DND-41 (cell line): ENCODE measurements at regions not wholly inside any gene's neighbourhood (a gene's known extent, or its start where the extent isn't known, plus 50 kb on each side); places are given as distances from the start of the nearest gene placed in this dataset.

Source experiments
- ATAC-seq: fragments of 200-7000 bp; cut with Tn5 transposase; 3 replicates; pipeline ENCODE4 v1.9.1; 2021; ENCODE audit warnings: low read depth; ENCODE audit not compliant: insufficient read depth
- DNase-seq: peaks from one replicate; pipeline ENCODE4 v3.0.0-alpha.2; 2020
- H2AFZ ChIP-seq: 2 replicates; pipeline ENCODE4 v1.6.0; 2012; ENCODE audit warnings: low read depth, low read length
- H3K27ac ChIP-seq: 2 replicates; pipeline ENCODE4 v1.5.1; 2012; ENCODE audit warnings: low read length, inconsistent platforms
- H3K27me3 ChIP-seq: fragments of 200-600 bp; sonication (generic); 2 replicates; pipeline ENCODE4 v1.6.0; 2012; ENCODE audit warnings: low read length, mild to moderate bottlenecking, inconsistent platforms; ENCODE audit not compliant: insufficient read depth, poor library complexity
- H3K36me3 ChIP-seq: 2 replicates; pipeline ENCODE4 v1.5.1; 2012; ENCODE audit warnings: low read length, inconsistent platforms; ENCODE audit not compliant: insufficient read depth
- H3K4me1 ChIP-seq: 2 replicates; pipeline ENCODE4 v1.5.1; 2012; ENCODE audit warnings: mild to moderate bottlenecking, low read length; ENCODE audit not compliant: insufficient read depth
- H3K4me2 ChIP-seq: 2 replicates; pipeline ENCODE4 v1.6.0; 2012; ENCODE audit warnings: mild to moderate bottlenecking, moderate library complexity, low read length, inconsistent platforms; ENCODE audit not compliant: insufficient read depth
- H3K4me3 ChIP-seq, 2 experiments: fragments of 200-600 bp in 1 of 2; shearing (Covaris generic) in 1 of 2; 2 replicates each; pipeline ENCODE4 v1.5.1; 2012 to 2016; ENCODE audit warnings: inconsistent platforms in 2 of 2, low read length in 2 of 2, mild to moderate bottlenecking in 2 of 2, low read depth in 1 of 2, moderate library complexity in 1 of 2
- H3K79me2 ChIP-seq: 2 replicates; pipeline ENCODE4 v1.6.0; 2012; ENCODE audit warnings: low read length, inconsistent platforms; ENCODE audit not compliant: insufficient read depth
- H3K9ac ChIP-seq: 2 replicates; pipeline ENCODE4 v1.6.0; 2012; ENCODE audit warnings: low read depth, mild to moderate bottlenecking, inconsistent platforms, low read length, moderate library complexity
- H3K9me3 ChIP-seq: 2 replicates; pipeline ENCODE4 v1.5.1; 2012; ENCODE audit warnings: low read length, moderate library complexity, mild to moderate bottlenecking, inconsistent platforms; ENCODE audit not compliant: insufficient read depth, severe bottlenecking
- H4K20me1 ChIP-seq: 2 replicates; pipeline ENCODE4 v1.6.0; 2012; ENCODE audit warnings: low read length; ENCODE audit not compliant: insufficient read depth
- EZH2 ChIP-seq: IDR thresholded peaks from 3 replicates; pipeline ENCODE4 v1.6.1; 2012; ENCODE audit warnings: borderline replicate concordance, low read depth, mild to moderate bottlenecking, moderate library complexity, low read length, inconsistent platforms; ENCODE audit not compliant: severe bottlenecking
- TF ChIP-seq, protein P1 (sequence below): IDR thresholded peaks from 2 replicates; pipeline ENCODE4 v1.5.1; 2012; ENCODE audit warnings: borderline replicate concordance, low read length, moderate library complexity, mild to moderate bottlenecking; ENCODE audit not compliant: poor library complexity, severe bottlenecking; ENCODE audit errors: extremely low read depth

DNA sequence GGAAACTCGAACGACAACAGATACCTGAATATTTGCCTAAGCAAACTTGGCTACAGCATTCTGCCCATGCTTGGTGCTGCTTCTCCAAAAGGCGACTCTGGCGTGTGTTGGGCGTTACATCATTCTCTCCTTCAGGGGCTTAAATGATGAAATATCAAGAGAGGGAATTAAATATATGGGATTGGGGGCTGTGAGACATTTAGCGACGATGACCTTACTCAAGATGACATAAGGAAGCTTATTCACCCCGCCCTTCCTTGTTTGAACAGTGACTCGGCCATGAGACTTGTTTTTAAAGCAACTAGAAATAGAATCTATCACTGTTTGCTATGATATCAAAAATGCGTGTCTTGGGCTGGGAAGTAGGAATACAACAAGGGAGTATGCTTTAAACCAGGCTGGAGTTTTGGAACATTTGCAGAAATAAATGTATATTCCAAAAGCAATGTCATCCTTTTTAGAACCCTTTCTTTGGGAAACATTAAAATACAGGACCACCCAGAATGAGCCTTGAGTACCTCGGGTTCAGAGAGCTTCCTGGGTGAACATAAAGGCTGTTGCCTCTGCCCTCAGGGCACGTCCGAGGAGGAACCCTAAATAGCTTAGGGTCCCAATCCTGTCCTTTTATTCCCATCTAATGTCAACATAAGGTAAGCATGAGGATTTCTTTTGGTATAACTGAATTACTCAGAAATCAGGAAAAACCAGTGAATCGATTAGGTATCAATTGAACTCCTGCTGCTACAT lies 123.3 kb upstream of the SLC45A1 start:
- H3K9me3 ChIP-seq: no peaks in the 10 kb centered on the region
- H4K20me1 ChIP-seq: no peaks in the 10 kb centered on the region
- H3K4me2 ChIP-seq: no peak overlapping the region
- H3K27ac ChIP-seq: no peak overlapping the region
- ATAC-seq (no peak), DNase-seq (no peak)
- no peaks in the 10 kb centered on the region for H3K27me3 ChIP-seq
- no peaks in the 10 kb centered on the region for H3K79me2 ChIP-seq
- no peaks in the 10 kb centered on the region for H3K36me3 ChIP-seq
- no peaks in the 10 kb centered on the region for H3K4me1 ChIP-seq
- no peak overlapping the region for H3K9ac ChIP-seq
- H3K4me3 ChIP-seq: no peak overlapping the region
- H2AFZ ChIP-seq: no peak overlapping the region
- TF ChIP-seq, protein P1, sequence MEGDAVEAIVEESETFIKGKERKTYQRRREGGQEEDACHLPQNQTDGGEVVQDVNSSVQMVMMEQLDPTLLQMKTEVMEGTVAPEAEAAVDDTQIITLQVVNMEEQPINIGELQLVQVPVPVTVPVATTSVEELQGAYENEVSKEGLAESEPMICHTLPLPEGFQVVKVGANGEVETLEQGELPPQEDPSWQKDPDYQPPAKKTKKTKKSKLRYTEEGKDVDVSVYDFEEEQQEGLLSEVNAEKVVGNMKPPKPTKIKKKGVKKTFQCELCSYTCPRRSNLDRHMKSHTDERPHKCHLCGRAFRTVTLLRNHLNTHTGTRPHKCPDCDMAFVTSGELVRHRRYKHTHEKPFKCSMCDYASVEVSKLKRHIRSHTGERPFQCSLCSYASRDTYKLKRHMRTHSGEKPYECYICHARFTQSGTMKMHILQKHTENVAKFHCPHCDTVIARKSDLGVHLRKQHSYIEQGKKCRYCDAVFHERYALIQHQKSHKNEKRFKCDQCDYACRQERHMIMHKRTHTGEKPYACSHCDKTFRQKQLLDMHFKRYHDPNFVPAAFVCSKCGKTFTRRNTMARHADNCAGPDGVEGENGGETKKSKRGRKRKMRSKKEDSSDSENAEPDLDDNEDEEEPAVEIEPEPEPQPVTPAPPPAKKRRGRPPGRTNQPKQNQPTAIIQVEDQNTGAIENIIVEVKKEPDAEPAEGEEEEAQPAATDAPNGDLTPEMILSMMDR: no peak
- no peak for TF ChIP-seq EZH2

DNA sequence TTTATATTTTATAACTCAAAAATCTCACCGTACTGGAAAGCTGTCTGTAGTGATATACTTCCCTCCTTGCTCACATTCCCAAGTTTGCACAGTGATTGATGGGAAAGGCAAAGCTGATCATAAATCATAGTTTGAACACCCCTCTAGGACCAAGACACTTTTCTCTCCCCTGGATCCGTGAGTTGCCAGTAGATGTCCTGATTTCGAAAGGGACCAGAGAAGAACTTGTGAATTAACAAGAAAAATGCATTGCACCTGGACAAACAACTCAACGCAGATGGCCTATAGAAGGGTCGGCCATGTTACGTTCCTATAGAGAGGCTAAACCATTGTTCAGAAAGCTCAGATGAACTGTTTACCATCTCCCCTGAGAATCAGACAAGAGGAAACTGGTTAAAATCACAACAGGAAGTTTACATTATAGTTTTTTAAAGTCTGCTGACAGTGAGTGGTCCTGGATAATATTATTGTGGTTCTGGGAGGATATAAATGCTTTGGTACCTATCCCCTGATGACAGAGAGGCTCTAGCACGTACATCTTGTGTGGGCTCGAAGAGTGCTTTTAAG lies 124.0 kb upstream of the SLC45A1 start:
- no peaks in the 10 kb centered on the region for H3K27me3 ChIP-seq
- no peak overlapping the region for H3K4me3 ChIP-seq
- no peak for DNase-seq
- no peaks in the 10 kb centered on the region for H3K36me3 ChIP-seq
- no peaks in the 10 kb centered on the region for H3K9me3 ChIP-seq
- H3K4me1 ChIP-seq: no peaks in the 10 kb centered on the region
- no peaks in the 10 kb centered on the region for H3K79me2 ChIP-seq
- no peak overlapping the region for H2AFZ ChIP-seq
- H3K4me2 ChIP-seq: no peak overlapping the region
- H4K20me1 ChIP-seq: no peaks in the 10 kb centered on the region
- TF ChIP-seq EZH2: no peak
- TF ChIP-seq, protein P1: no peak
- ATAC-seq: no peak
- H3K9ac ChIP-seq: no peak overlapping the region
- H3K27ac ChIP-seq: no peak overlapping the region

DNA sequence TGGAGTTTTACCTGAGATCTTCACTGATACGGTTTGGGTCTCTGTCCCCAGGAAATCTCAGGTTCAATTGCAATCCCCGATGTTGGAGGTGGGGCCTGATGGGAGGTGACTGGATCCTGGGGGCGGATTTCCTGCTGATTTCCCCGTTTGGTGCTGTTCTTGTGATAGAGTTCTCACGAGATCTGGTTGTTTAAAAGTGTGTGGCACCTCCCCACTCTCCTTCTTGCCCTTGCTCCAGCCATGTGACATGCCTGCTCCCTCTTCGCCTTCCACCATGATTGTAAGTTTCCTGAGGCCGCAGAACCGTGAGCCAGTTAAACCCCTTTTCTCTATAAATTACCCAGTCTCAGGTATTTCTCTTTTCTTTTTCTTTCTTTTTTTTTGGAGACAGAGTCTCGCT lies 126.4 kb upstream of the SLC45A1 start:
- no peaks in the 10 kb centered on the region for H3K36me3 ChIP-seq
- H3K4me1 ChIP-seq: no peaks in the 10 kb centered on the region
- ATAC-seq: no peak
- H3K4me2 ChIP-seq: no peak overlapping the region
- TF ChIP-seq, protein P1: no peak
- no peak for TF ChIP-seq EZH2
- no peaks in the 10 kb centered on the region for H4K20me1 ChIP-seq
- no peaks in the 10 kb centered on the region for H3K79me2 ChIP-seq
- H3K27ac ChIP-seq: no peak overlapping the region
- H2AFZ ChIP-seq: no peak overlapping the region
- H3K27me3 ChIP-seq: no peaks in the 10 kb centered on the region
- H3K9ac ChIP-seq: no peak overlapping the region
- no peak for DNase-seq
- H3K9me3 ChIP-seq: no peaks in the 10 kb centered on the region
- H3K4me3 ChIP-seq: no peak overlapping the region
